Stimulated activated CD4-positive, alpha-beta T cell treated with anti-CD3 and anti-CD28 coated beads, Interleukin-2, amount 100 ng/mL, for 24 hours (primary cell): ENCODE measurements at regions not wholly inside any gene's neighbourhood (a gene's known extent, or its start where the extent isn't known, plus 50 kb on each side); places are given as distances from the start of the nearest gene placed in this dataset.
"Not testable (repeated sequence)": the region's sequence is repeated elsewhere in the genome, so short reads cannot be mapped to it uniquely, and the experiment has no call there.

ENCODE experiments used
- DNase-seq, 2 donors: peaks; one replicate each; pipeline ENCODE4 v3.0.0-alpha.2; 2020

GRCh38 chr3:5560199-5560598 is 372.7 kb downstream of the EDEM1 start:
- DNase-seq = no peak

GRCh38 chr3:5563537-5564277 is 376.2 kb downstream of the EDEM1 start:
- DNase-seq = no peak

GRCh38 chr3:5564278-5564666 is 376.8 kb downstream of the EDEM1 start:
- no peak for DNase-seq

- no peak for DNase-seq
Measured at GRCh38 chr3:5565026-5565425, 377.5 kb downstream of the EDEM1 start.

DNA sequence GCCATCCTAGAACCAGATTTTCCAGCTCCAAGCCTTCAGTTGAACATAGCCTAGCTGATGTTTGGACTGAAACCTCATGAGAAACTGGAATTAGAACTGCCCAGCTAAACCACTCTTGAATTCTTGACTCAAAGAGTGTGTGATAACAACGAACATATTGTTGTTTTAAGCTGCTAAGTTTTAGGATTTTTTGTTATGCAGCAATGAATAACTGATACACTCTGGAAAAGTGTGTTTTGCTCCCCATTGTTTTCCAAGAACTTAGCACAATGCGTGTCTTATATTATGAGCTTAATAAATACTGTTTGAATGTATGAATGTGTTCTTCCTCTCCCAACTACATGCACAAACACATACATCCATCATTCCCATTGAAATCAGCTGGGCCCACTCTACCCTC is 379.6 kb downstream of the EDEM1 start:
- DNase-seq = no peak

- DNase-seq = no peak
Measured at GRCh38 chr3:5568451-5568850, 380.9 kb downstream of the EDEM1 start.

DNA sequence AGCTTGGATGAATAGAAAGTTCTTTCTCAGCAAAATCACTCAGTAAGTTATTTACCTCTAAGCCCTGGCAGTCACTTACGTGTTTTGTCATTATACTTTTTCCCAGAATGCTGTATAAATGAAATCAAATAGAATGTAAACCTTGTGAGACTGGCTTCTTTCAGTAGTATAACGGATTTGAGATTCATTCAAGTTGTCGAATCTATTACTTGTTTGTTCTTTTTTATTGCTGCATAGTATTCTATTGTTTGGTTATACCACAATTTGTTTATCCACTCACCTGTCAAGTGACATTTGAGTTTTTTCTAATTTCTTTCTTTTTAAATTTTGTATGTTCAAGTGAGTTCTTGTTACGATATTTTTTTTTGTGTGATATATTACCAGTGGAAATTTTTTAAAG is 381.6 kb downstream of the EDEM1 start:
- DNase-seq = no peak

- DNase-seq = no peak
Measured at GRCh38 chr3:5572168-5572567, 384.7 kb downstream of the EDEM1 start.

DNA sequence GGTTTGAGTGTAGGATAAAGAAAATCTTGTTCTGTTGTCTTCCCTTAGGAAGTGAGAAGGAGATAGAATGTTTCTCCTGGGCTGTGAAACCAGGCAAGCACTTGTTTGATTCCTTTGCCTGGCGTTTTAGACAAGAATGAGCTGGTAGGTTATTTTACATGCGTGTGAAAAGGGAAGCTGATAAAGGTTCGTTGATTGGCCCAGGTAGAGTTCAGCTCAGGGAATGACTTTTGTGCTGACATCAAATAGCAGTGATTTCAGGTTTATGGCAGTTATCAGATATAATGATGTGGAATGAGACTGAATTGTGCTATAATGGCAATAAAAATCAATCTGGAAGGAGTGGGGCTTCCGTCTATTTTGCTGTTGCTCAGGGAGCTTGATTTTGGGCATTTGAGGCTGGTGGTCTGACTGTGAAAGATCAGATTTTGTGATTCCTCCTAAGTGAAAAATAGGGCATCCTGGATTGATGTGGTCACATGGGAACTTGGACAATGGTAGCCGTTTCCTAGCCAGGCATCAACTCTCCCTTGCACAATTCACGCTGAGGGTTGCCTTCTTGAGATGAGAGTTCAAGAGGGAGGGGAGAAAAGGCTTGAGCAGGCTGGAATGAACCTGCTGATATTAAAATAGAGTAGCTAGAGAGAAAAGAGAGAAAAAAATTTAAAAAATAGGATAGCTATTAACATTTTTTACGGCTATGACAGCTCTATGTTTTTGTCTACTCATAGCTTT is 388.9 kb downstream of the EDEM1 start:
- no peak for DNase-seq

GRCh38 chr3:5579139-5579602 is 391.7 kb downstream of the EDEM1 start:
- DNase-seq = no peak

- no peak for DNase-seq
Measured at GRCh38 chr3:5579946-5580345, 392.4 kb downstream of the EDEM1 start.

GRCh38 chr3:5580826-5581225 is 393.3 kb downstream of the EDEM1 start:
- no peak for DNase-seq

DNA sequence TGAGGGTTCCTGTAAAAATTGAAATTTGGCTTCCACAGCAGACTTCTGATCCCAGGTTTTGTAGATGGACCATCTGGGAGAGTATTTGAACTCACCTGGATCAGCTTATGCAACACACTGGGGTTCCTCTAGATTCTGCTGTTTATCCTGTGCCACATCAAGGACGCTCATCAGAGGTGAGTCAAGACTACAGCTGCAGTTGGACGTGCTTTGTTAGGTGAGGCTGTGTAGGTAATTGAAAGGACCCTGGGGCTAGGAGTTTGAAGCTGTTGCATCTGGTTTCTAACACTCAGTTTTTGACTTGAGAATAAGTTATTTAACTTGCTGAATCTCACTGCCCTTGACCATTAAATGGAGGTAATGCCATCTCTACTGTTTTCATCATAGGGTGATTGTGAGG is 394.2 kb downstream of the EDEM1 start:
- DNase-seq = no peak

- DNase-seq = no peak
Measured at GRCh38 chr3:5583920-5584319, 396.4 kb downstream of the EDEM1 start.

GRCh38 chr3:5585085-5585484 is 397.6 kb downstream of the EDEM1 start:
- no peak for DNase-seq

- DNase-seq = no peak
Measured at GRCh38 chr3:5606884-5607472, 419.5 kb downstream of the EDEM1 start.

- no peak for DNase-seq
Measured at GRCh38 chr3:5607581-5607980, 420.1 kb downstream of the EDEM1 start.

DNA sequence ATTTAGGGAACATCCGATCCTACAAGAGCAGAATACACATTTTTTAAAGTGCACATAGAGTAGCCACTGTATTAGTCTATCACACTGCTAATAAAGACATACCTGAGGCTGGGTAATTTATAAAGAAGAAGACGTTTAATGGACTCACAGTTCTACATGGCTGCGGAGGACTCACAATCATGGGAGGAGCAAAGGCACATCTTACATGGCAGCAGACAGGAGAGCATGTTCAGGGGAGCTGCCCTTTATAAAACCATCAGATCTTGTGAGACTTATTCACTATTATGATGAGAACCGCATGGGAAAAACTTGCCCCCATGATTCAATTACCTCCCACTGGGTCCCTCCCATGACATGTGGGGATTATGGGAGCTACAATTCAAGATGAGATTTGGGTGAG is 421.5 kb downstream of the EDEM1 start:
- DNase-seq = not testable (repeated sequence)

DNA sequence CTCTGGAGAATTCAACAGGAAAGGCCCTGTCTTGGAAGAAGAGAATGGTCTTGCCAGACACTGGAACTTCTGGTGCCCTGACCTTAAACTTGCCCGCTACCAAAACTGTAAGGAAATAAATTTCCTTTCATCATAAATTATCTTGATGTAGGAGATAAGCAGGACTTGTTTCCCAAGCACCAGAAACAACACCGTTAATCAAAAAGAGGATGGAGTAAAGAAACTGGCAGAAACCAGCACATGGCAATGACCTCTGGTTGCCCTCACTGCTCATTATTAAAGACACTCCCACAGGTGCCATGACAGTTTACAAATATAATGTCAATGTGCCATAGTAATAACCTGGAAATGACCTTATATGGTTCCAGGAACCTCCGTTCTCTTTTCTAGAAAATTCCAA is 426.1 kb downstream of the EDEM1 start:
- DNase-seq = no peak

DNA sequence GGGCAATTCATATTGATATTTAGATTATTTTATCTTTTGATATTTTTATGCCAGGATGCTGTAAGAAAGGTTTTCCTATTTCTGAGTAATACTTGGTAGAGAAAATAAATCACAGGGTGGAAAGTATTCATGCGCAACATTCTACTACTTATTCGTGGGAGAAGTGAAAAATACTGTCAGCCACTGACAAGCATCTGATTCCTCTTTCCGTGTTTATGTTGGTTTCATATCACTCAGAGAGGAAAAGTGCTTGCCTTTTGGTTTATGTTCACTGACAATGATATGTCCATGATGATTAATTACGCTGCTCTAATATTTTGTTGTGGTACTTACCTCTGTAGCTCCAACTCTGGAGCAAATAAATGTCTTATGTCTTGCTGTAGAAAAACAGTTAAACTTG is 429.4 kb downstream of the EDEM1 start:
- DNase-seq = no peak

DNA sequence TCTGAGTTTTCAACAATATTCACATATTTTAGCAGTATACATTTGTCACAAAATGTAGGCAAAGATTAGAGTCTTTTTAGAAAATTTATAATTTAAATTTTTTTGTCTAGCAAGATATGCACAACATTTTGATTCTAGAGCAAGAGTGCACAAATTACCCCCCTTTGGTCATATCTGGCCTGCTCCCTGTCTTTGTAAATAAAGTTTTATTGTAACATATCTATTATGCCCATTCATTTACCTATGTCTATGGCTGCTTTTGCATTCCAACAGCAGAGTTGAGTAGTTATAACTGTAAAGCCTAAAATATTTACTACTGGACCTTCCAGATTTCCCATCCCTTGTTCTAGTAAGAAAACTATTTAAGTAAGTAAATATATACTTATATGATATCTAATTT is 430.7 kb downstream of the EDEM1 start:
- DNase-seq = no peak

GRCh38 chr3:5630406-5630805 is 442.9 kb downstream of the EDEM1 start:
- no peak for DNase-seq

DNA sequence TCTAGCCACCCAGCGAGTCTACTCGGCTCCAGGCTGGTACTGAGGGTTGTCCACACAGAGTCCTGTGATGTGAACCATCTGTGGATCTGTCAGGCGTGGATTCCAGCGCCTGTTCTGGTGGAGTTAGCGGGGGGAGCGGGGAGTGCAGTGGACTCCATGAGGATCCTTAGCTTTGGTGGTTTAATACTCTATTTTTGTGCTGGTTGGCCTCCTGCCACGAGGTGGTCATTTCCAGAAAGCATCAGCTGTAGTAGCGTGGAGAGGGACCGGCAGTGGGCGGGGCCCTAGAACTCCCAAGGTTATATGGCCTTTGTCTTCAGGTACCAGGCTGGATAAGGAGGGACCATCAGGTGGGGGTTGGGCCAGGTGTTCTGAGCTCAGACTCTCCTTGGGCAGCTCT is 446.5 kb downstream of the EDEM1 start:
- no peak for DNase-seq

DNA sequence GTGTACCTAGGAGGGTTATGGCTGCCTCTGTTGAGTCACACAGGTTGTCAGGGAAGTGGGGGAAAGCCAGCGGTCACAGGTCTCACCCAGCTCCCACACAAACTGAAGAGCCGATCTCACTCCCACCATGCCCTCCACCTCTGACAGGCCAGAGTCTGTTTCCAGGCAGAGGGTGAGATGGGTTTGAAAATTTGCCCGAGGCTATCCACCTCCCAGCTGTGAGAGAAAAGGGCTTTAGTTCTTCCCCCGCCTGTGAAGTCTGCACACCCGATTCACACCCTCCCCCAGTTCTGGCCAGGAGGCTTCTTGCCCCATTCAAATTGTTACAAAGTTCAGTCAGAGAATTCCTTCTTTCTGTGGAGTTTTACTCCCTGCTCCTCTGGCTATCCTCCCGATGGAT is 446.9 kb downstream of the EDEM1 start:
- DNase-seq = no peak
